ENCODE measurements at regions not wholly inside any gene's neighbourhood (a gene's known extent, or its start where the extent isn't known, plus 50 kb on each side); places are given as distances from the start of the nearest gene placed in this dataset.

- no TSS peak for BruUV-seq (replicated peaks)
- peak; percentile 54 for DNase-seq (ENCODE audit: low read depth, low spot score)
- Histone ChIP-seq H3K27ac (ENCODE audit: low read length) (peak overlapping the region; percentile 68), H3K4me3 (ENCODE audit: low read depth in 2 of 2, low read length in 2 of 2) (no peak overlapping the region), H3K36me3 (ENCODE audit: control insufficient read depth, insufficient read depth, low read length) (no peaks in the 10 kb centered on the region), H3K27me3 (ENCODE audit: control insufficient read depth, insufficient read depth, low read length) (no peaks in the 10 kb centered on the region), H3K9me3 (ENCODE audit: control insufficient read depth, insufficient read depth, low read depth, low read length) (no peaks in the 10 kb centered on the region), H3K4me1 (ENCODE audit: control insufficient read depth, insufficient read depth, low read length) (peaks cover 13% of the 10 kb centered on the region)
- in situ Hi-C loops (cut with HindIII; ENCODE audit: low pct_unique_long_range_greater_than_20kb, low sequenced_read_pairs), result no loop called here
- peak; percentile 96 for ATAC-seq
- intact Hi-C loops (cut with micrococcal nuclease; ENCODE audit: unreplicated experiment), result no loop called here
- TF ChIP-seq POLR2AphosphoS5 (IDR thresholded peaks at IDR 0.05; ENCODE audit: low read depth, low read length), result peak; percentile 43; the same call in 1 of the 2 replicates
- TF ChIP-seq SIN3A (IDR thresholded peaks at IDR 0.05; ENCODE audit: borderline replicate concordance, insufficient read depth, low read depth, low read length), result no peak
- TF ChIP-seq CTCF (IDR thresholded peaks at IDR 0.05), result no peak
- TF ChIP-seq TCF7L2 (IDR thresholded peaks at IDR 0.05; ENCODE audit: low read depth, low read length), result 0 out of 2 replicates have a peak, but pooled peaks have one; percentile 27
- TF ChIP-seq REST (IDR thresholded peaks at IDR 0.05; ENCODE audit: insufficient read depth in 1 of 2, low read depth in 2 of 2, low read length in 1 of 2), result no peak
- POLR2A ChIA-PET, result no interaction called here
- CTCF ChIA-PET, result no interaction called here
Observed at GRCh38 chr5:125559296-125559695, 812.9 kb upstream of the ZNF608 start.

- ChIA-PET POLR2A (no interaction called here), CTCF (no interaction called here)
- DNase-seq (ENCODE audit: low read depth, low spot score) (no peak), ATAC-seq (no peak)
- intact Hi-C loops (cut with micrococcal nuclease; ENCODE audit: unreplicated experiment), result no loop called here
- Histone ChIP-seq H3K9me3 (ENCODE audit: control insufficient read depth, insufficient read depth, low read depth, low read length) (no peaks in the 10 kb centered on the region), H3K36me3 (ENCODE audit: control insufficient read depth, insufficient read depth, low read length) (no peaks in the 10 kb centered on the region), H3K4me1 (ENCODE audit: control insufficient read depth, insufficient read depth, low read length) (peaks cover 13% of the 10 kb centered on the region), H3K27me3 (ENCODE audit: control insufficient read depth, insufficient read depth, low read length) (no peaks in the 10 kb centered on the region), H3K27ac (ENCODE audit: low read length) (peak overlapping the region; percentile 68; the same call in 1 of the 2 replicates), H3K4me3 (ENCODE audit: low read depth in 2 of 2, low read length in 2 of 2) (no peak overlapping the region)
- in situ Hi-C loops (cut with HindIII; ENCODE audit: low pct_unique_long_range_greater_than_20kb, low sequenced_read_pairs), result no loop called here
- no peak for TF ChIP-seq CTCF (IDR thresholded peaks at IDR 0.05)
- TF ChIP-seq TCF7L2 (IDR thresholded peaks at IDR 0.05; ENCODE audit: low read depth, low read length), result no peak
- TF ChIP-seq POLR2AphosphoS5 (IDR thresholded peaks at IDR 0.05; ENCODE audit: low read depth, low read length), result no peak
- no peak for TF ChIP-seq REST (IDR thresholded peaks at IDR 0.05; ENCODE audit: insufficient read depth in 1 of 2, low read depth in 2 of 2, low read length in 1 of 2)
- TF ChIP-seq SIN3A (IDR thresholded peaks at IDR 0.05; ENCODE audit: borderline replicate concordance, insufficient read depth, low read depth, low read length), result no peak
- BruUV-seq (replicated peaks), result no TSS peak
Observed at GRCh38 chr5:125560476-125561225, 814.2 kb upstream of the ZNF608 start.
